Effector memory CD4-positive, alpha-beta T cell (primary cell): ENCODE measurements at regions not wholly inside any gene's neighbourhood (a gene's known extent, or its start where the extent isn't known, plus 50 kb on each side); places are given as distances from the start of the nearest gene placed in this dataset.

ENCODE experiments used
- DNase-seq, 3 donors: peaks; one replicate each; pipeline ENCODE4 v3.0.0-alpha.2; 2020
- H3K27ac ChIP-seq: 2 replicates; pipeline ENCODE4 v1.7.0; 2013; ENCODE audit warnings: mild to moderate bottlenecking, low read length, moderate library complexity; ENCODE audit not compliant: insufficient read depth, poor library complexity, severe bottlenecking
- H3K27me3 ChIP-seq: replicated peaks from 2 replicates; pipeline ENCODE4 v1.7.0; 2013; ENCODE audit warnings: mild to moderate bottlenecking, low read length; ENCODE audit not compliant: insufficient read depth, control insufficient read depth, poor library complexity, severe bottlenecking
- H3K36me3 ChIP-seq: 2 replicates; pipeline ENCODE4 v1.7.0; 2013; ENCODE audit warnings: mild to moderate bottlenecking, low read length, moderate library complexity; ENCODE audit not compliant: control insufficient read depth, insufficient read depth
- H3K4me1 ChIP-seq: 2 replicates; pipeline ENCODE4 v1.7.0; 2013; ENCODE audit warnings: low read length, mild to moderate bottlenecking; ENCODE audit not compliant: control insufficient read depth, insufficient read depth, poor library complexity, severe bottlenecking
- H3K4me3 ChIP-seq: 2 replicates; pipeline ENCODE4 v1.7.0; 2013; ENCODE audit warnings: low read length, low read depth, mild to moderate bottlenecking; ENCODE audit not compliant: insufficient read depth, poor library complexity, severe bottlenecking
- H3K9me3 ChIP-seq: 2 replicates; pipeline ENCODE4 v1.7.0; 2013; ENCODE audit warnings: mild to moderate bottlenecking, low read length, moderate library complexity; ENCODE audit not compliant: control insufficient read depth

GRCh38 chr10:85446827-85447226, 919.8 kb downstream of the GRID1 start:
- H3K27me3 ChIP-seq = no peaks in the 10 kb centered on the region
- H3K36me3 ChIP-seq = no peaks in the 10 kb centered on the region
- H3K4me3 ChIP-seq = no peak overlapping the region
- no peaks in the 10 kb centered on the region for H3K4me1 ChIP-seq
- no peaks in the 10 kb centered on the region for H3K9me3 ChIP-seq
- H3K27ac ChIP-seq = no peak overlapping the region
- no peak for DNase-seq

- Histone ChIP-seq H3K4me3 (no peak overlapping the region), H3K36me3 (no peaks in the 10 kb centered on the region), H3K27ac (no peak overlapping the region), H3K4me1 (no peaks in the 10 kb centered on the region), H3K27me3 (no peaks in the 10 kb centered on the region), H3K9me3 (no peaks in the 10 kb centered on the region)
- DNase-seq = no peak
Observed at GRCh38 chr10:85447690-85448089, 918.9 kb downstream of the GRID1 start.

GRCh38 chr10:85448716-85449115, 917.9 kb downstream of the GRID1 start:
- Histone ChIP-seq H3K27ac (no peak overlapping the region), H3K4me1 (no peaks in the 10 kb centered on the region), H3K9me3 (no peaks in the 10 kb centered on the region), H3K27me3 (no peaks in the 10 kb centered on the region), H3K36me3 (no peaks in the 10 kb centered on the region), H3K4me3 (no peak overlapping the region)
- DNase-seq = no peak

- no peaks in the 10 kb centered on the region for H3K9me3 ChIP-seq
- no peaks in the 10 kb centered on the region for H3K27me3 ChIP-seq
- no peak overlapping the region for H3K4me3 ChIP-seq
- no peak overlapping the region for H3K27ac ChIP-seq
- no peaks in the 10 kb centered on the region for H3K36me3 ChIP-seq
- H3K4me1 ChIP-seq = no peaks in the 10 kb centered on the region
- DNase-seq = no peak
Observed at GRCh38 chr10:85454386-85454785, 912.2 kb downstream of the GRID1 start.

GRCh38 chr10:85457191-85457590, 909.4 kb downstream of the GRID1 start:
- Histone ChIP-seq H3K9me3 (no peaks in the 10 kb centered on the region), H3K27ac (no peak overlapping the region), H3K36me3 (no peaks in the 10 kb centered on the region), H3K4me3 (no peak overlapping the region), H3K4me1 (no peaks in the 10 kb centered on the region), H3K27me3 (no peaks in the 10 kb centered on the region)
- no peak for DNase-seq

GRCh38 chr10:85458324-85458723, 908.3 kb downstream of the GRID1 start:
- Histone ChIP-seq H3K27me3 (no peaks in the 10 kb centered on the region), H3K4me3 (no peak overlapping the region), H3K9me3 (no peaks in the 10 kb centered on the region), H3K27ac (no peak overlapping the region), H3K36me3 (no peaks in the 10 kb centered on the region), H3K4me1 (no peaks in the 10 kb centered on the region)
- DNase-seq = no peak

- Histone ChIP-seq H3K9me3 (no peaks in the 10 kb centered on the region), H3K36me3 (no peaks in the 10 kb centered on the region), H3K4me3 (no peak overlapping the region), H3K27ac (no peak overlapping the region), H3K4me1 (no peaks in the 10 kb centered on the region), H3K27me3 (no peaks in the 10 kb centered on the region)
- no peak for DNase-seq
Observed at GRCh38 chr10:85459906-85460305, 906.7 kb downstream of the GRID1 start.

GRCh38 chr10:85464336-85464735, 902.3 kb downstream of the GRID1 start:
- Histone ChIP-seq H3K4me1 (no peaks in the 10 kb centered on the region), H3K27ac (no peak overlapping the region), H3K27me3 (no peaks in the 10 kb centered on the region), H3K36me3 (no peaks in the 10 kb centered on the region), H3K9me3 (no peaks in the 10 kb centered on the region), H3K4me3 (no peak overlapping the region)
- DNase-seq = no peak

GRCh38 chr10:85477979-85478378, 888.6 kb downstream of the GRID1 start:
- Histone ChIP-seq H3K4me1 (no peaks in the 10 kb centered on the region), H3K36me3 (no peaks in the 10 kb centered on the region), H3K27ac (no peak overlapping the region), H3K4me3 (no peak overlapping the region), H3K27me3 (no peaks in the 10 kb centered on the region), H3K9me3 (no peaks in the 10 kb centered on the region)
- DNase-seq = no peak

- H3K36me3 ChIP-seq = no peaks in the 10 kb centered on the region
- no peak overlapping the region for H3K27ac ChIP-seq
- DNase-seq = no peak
- H3K4me1 ChIP-seq = no peaks in the 10 kb centered on the region
- no peaks in the 10 kb centered on the region for H3K27me3 ChIP-seq
- no peaks in the 10 kb centered on the region for H3K9me3 ChIP-seq
- no peak overlapping the region for H3K4me3 ChIP-seq
Observed at GRCh38 chr10:85490431-85490830, 876.2 kb downstream of the GRID1 start.

GRCh38 chr10:85491652-85492051, 874.9 kb downstream of the GRID1 start:
- no peaks in the 10 kb centered on the region for H3K9me3 ChIP-seq
- DNase-seq = no peak
- H3K4me3 ChIP-seq = no peak overlapping the region
- H3K36me3 ChIP-seq = no peaks in the 10 kb centered on the region
- no peaks in the 10 kb centered on the region for H3K4me1 ChIP-seq
- no peaks in the 10 kb centered on the region for H3K27me3 ChIP-seq
- no peak overlapping the region for H3K27ac ChIP-seq
